ENCODE measurements at regions not wholly inside any gene's neighbourhood (a gene's known extent, or its start where the extent isn't known, plus 50 kb on each side); places are given as distances from the start of the nearest gene placed in this dataset.

GRCh38 chr2:12068796-12069538 lies 322.5 kb downstream of the LPIN1 start:
- no peaks in the 10 kb centered on the region for H3K9me3 ChIP-seq
- no peaks in the 10 kb centered on the region for H3K36me3 ChIP-seq
- H3K4me3 ChIP-seq: no peak overlapping the region
- no peaks in the 10 kb centered on the region for H3K27me3 ChIP-seq
- H3K4me1 ChIP-seq: no peaks in the 10 kb centered on the region
- no peak overlapping the region for H3K27ac ChIP-seq
- no peak for ATAC-seq
- DNase-seq: no peak
- TF ChIP-seq CTCF (IDR thresholded peaks at IDR 0.05) (no peak), POLR2A (IDR thresholded peaks at IDR 0.05) (no peak)
- WGBS, 4 donors: 55 to 73% (median 63%) methylated on average over 6 of the region's 6 CpGs
- intact Hi-C loops (cut with DNase I): no loop called here

- no peaks in the 10 kb centered on the region for H3K4me1 ChIP-seq
- intact Hi-C loops (cut with DNase I): no loop called here
Measured at GRCh38 chr2:12070153-12070552, 323.7 kb downstream of the LPIN1 start.

DNA sequence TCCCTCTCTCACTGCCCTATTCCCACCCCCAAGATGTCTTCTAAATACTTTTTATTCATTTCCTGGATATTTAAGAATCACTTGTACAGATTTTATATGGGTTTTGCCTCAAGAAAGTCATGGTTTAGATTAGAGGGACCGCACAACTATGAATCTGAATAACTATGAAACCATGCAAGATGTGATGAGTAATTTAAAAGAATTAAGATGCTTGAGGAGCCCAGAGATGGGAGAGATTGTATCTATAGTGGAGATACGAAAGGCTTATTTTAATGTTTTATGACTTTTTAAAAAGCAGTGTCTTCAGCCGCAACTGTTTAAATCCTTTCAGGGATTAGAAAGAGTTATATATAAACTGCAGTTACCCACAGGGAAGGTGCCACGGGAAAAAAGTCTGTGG lies 324.1 kb downstream of the LPIN1 start:
- H3K9me3 ChIP-seq: no peaks in the 10 kb centered on the region
- no peaks in the 10 kb centered on the region for H3K4me1 ChIP-seq
- WGBS, 4 donors: 96 to 98% (median 97%) methylated on average over 4 of the region's 4 CpGs
- no peak overlapping the region for H3K27ac ChIP-seq
- ATAC-seq: no peak
- TF ChIP-seq POLR2A (IDR thresholded peaks at IDR 0.05) (no peak), CTCF (IDR thresholded peaks at IDR 0.05) (no peak)
- no peaks in the 10 kb centered on the region for H3K36me3 ChIP-seq
- no peak overlapping the region for H3K4me3 ChIP-seq
- no peaks in the 10 kb centered on the region for H3K27me3 ChIP-seq
- intact Hi-C loops (cut with DNase I): no loop called here
- DNase-seq: no peak

More at GRCh38 chr2:12070153-12070552, 323.7 kb downstream of the LPIN1 start:
- H3K4me3 ChIP-seq: no peak overlapping the region
- no peak for DNase-seq
- H3K27me3 ChIP-seq: no peaks in the 10 kb centered on the region
- no peak for ATAC-seq
- no peak for TF ChIP-seq CTCF (IDR thresholded peaks at IDR 0.05)
- TF ChIP-seq POLR2A (IDR thresholded peaks at IDR 0.05): no peak
- no peak overlapping the region for H3K27ac ChIP-seq
- WGBS, 4 donors: 43 to 53% (median 45%) methylated on average over 2 of the region's 2 CpGs
- H3K36me3 ChIP-seq: no peaks in the 10 kb centered on the region
- H3K9me3 ChIP-seq: no peaks in the 10 kb centered on the region

DNA sequence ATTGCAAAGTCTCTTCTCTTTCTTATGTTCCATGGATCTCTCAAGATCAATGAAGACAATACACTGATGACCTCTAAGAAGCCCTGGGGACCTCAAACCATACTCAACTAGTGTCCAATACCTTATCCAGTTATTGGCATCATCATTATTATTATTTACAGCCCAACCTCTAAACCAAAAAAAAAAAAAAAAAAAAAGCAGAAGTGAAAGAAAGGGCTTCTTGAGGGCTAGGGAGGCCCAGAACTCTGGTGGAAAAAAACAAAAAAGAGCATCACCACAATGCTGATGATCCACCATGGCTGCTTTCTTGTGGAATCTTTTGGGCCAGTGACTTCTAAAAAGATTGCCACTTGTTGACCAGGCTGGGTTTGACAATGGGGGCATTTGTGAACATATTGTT lies 324.9 kb downstream of the LPIN1 start:
- H3K9me3 ChIP-seq: no peaks in the 10 kb centered on the region
- no peak overlapping the region for H3K27ac ChIP-seq
- intact Hi-C loops (cut with DNase I): no loop called here
- no peak for ATAC-seq
- no peak for DNase-seq
- H3K36me3 ChIP-seq: no peaks in the 10 kb centered on the region
- TF ChIP-seq POLR2A (IDR thresholded peaks at IDR 0.05) (no peak), CTCF (IDR thresholded peaks at IDR 0.05) (no peak)
- H3K4me1 ChIP-seq: no peaks in the 10 kb centered on the region
- no peaks in the 10 kb centered on the region for H3K27me3 ChIP-seq
- no peak overlapping the region for H3K4me3 ChIP-seq
